PC-9 (cell line): ENCODE measurements at regions not wholly inside any gene's neighbourhood (a gene's known extent, or its start where the extent isn't known, plus 50 kb on each side); places are given as distances from the start of the nearest gene placed in this dataset.

ENCODE experiments used
- BruUV-seq: library from RNA; stranded (reverse); fragments of 400-500 nt; replicated peaks from 2 replicates; lab custom pipeline; 2021; lab: Mats Ljungman, UMichigan
- CTCF ChIA-PET: fragments of 300-600 bp; sonication (Branson Sonifier 250); formaldehyde crosslinking; loops from one replicate; lab custom pipeline; 2022; ENCODE audit warnings: antibody characterized with exemption; lab: Charles Lee
- POLR2A ChIA-PET: fragments of 300-600 bp; sonication (Branson Sonifier 250); formaldehyde crosslinking; loops from one replicate; lab custom pipeline; 2022; ENCODE audit warnings: antibody characterized with exemption; ENCODE audit not compliant: unreplicated experiment; lab: Charles Lee
- DNase-seq, 2 experiments: peaks; one replicate each; pipeline versions ENCODE4 v3.0.0 to v3.0.0-alpha.2; 2015 to 2022; ENCODE audit warnings: mixed read lengths in 1 of 2
- H2AFZ ChIP-seq: fragments of 200-600 bp; sonication (generic); 2 replicates; pipeline ENCODE4 v1.8.1; 2017; ENCODE audit warnings: antibody characterized with exemption
- H3F3A ChIP-seq: fragments of 200-600 bp; sonication (generic); 2 replicates; pipeline ENCODE4 v1.8.1; 2017; ENCODE audit warnings: antibody characterized with exemption, mild to moderate bottlenecking, low read depth; ENCODE audit not compliant: insufficient read depth
- H3K27ac ChIP-seq: fragments of 200-600 bp; sonication (generic); 2 replicates; pipeline ENCODE4 v1.6.1; 2016; ENCODE audit warnings: mixed run types
- H3K27me3 ChIP-seq: fragments of 200-600 bp; sonication (generic); 2 replicates; pipeline ENCODE4 v1.6.1; 2016; ENCODE audit warnings: low read depth, mixed run types; ENCODE audit not compliant: insufficient read depth
- H3K36me3 ChIP-seq: fragments of 200-600 bp; sonication (generic); 2 replicates; pipeline ENCODE4 v1.6.1; 2016; ENCODE audit warnings: low read depth, mixed run types
- H3K4me1 ChIP-seq: fragments of 200-600 bp; sonication (generic); replicated peaks from 2 replicates; pipeline ENCODE4 v1.6.1; 2016; ENCODE audit warnings: mixed run types; ENCODE audit not compliant: insufficient read depth
- H3K4me2 ChIP-seq: fragments of 200-600 bp; sonication (generic); 2 replicates; pipeline ENCODE4 v1.6.1; 2017; ENCODE audit warnings: mixed run types
- H3K4me3 ChIP-seq: fragments of 200-600 bp; sonication (generic); 2 replicates; pipeline ENCODE4 v1.6.1; 2016; ENCODE audit warnings: mixed run types
- H3K79me2 ChIP-seq: fragments of 200-600 bp; sonication (generic); 2 replicates; pipeline ENCODE4 v1.6.1; 2017; ENCODE audit warnings: low read depth, mixed run types
- H3K9me2 ChIP-seq: fragments of 200-600 bp; sonication (generic); 2 replicates; pipeline ENCODE4 v1.8.1; 2017; ENCODE audit warnings: mild to moderate bottlenecking; ENCODE audit not compliant: insufficient read depth
- H3K9me3 ChIP-seq: fragments of 200-600 bp; sonication (generic); 2 replicates; pipeline ENCODE4 v1.8.1; 2016; ENCODE audit warnings: low read depth; ENCODE audit not compliant: insufficient read depth
- H4K20me1 ChIP-seq: fragments of 200-600 bp; sonication (generic); 2 replicates; pipeline ENCODE4 v1.8.1; 2017; ENCODE audit not compliant: insufficient read depth
- EZH2 ChIP-seq: fragments of 200-600 bp; sonication (generic); IDR thresholded peaks from 2 replicates; pipeline ENCODE4 v1.8.0; 2017; ENCODE audit warnings: antibody characterized with exemption, low read depth
- intact Hi-C: fragments of 100-400 bp; cut with micrococcal nuclease; formaldehyde crosslinking; loops from one replicate; pipeline ENCODE4 v1.10.0; 2022; ENCODE audit not compliant: unreplicated experiment
- TF ChIP-seq, protein P1 (sequence below): fragments of 200-600 bp; sonication (generic); conservative IDR thresholded peaks from 2 replicates; pipeline ENCODE4 v1.6.1; 2017; ENCODE audit warnings: mixed run types, antibody characterized with exemption, mild to moderate bottlenecking, moderate library complexity

DNA sequence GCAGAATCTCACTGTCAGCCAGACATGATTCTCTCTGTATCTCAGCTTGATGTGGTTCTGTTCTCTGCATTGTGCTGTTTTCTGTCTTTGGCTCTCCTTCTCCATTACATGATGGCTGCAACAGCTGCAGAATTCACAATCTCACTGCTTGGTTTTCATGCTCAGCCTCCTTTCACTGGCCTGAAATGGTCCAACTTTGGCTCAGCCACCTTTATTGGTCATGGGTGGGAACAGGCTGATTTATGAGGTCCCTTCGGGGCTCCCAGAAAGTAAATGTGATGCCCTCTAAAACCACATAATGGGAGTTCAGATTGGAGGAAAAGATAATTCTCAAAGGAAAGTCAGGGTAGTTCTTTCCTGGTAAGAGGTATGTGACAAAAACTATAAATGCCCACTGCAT is 597.0 kb downstream of the ETNK1 start:
- intact Hi-C loops: no loop called here

DNA sequence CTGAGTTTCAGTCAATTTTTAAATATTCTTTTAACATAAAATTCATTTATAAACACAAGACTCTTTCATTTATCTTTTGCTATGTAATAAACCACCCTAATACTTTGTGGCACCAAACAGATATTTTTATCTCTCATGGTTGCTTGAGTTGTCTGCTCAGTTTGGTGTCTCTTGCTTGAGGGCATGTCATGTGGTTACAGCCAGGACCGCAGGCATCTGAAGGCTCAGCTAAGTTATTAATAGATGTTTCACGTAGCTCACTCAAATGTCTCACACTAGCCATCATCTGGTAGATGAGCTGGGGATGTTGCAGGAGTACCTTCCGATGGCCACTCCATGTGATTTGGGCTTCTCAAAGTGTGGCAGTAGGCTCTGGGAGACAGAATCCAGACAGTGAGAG is 597.8 kb downstream of the ETNK1 start:
- no peaks in the 10 kb centered on the region for H3F3A ChIP-seq
- no peak overlapping the region for H3K4me2 ChIP-seq
- H4K20me1 ChIP-seq: no peaks in the 10 kb centered on the region
- no peaks in the 10 kb centered on the region for H3K9me3 ChIP-seq
- TF ChIP-seq, protein P1, sequence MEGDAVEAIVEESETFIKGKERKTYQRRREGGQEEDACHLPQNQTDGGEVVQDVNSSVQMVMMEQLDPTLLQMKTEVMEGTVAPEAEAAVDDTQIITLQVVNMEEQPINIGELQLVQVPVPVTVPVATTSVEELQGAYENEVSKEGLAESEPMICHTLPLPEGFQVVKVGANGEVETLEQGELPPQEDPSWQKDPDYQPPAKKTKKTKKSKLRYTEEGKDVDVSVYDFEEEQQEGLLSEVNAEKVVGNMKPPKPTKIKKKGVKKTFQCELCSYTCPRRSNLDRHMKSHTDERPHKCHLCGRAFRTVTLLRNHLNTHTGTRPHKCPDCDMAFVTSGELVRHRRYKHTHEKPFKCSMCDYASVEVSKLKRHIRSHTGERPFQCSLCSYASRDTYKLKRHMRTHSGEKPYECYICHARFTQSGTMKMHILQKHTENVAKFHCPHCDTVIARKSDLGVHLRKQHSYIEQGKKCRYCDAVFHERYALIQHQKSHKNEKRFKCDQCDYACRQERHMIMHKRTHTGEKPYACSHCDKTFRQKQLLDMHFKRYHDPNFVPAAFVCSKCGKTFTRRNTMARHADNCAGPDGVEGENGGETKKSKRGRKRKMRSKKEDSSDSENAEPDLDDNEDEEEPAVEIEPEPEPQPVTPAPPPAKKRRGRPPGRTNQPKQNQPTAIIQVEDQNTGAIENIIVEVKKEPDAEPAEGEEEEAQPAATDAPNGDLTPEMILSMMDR: no peak
- H2AFZ ChIP-seq: no peak overlapping the region
- ChIA-PET CTCF (no interaction called here), POLR2A (no interaction called here)
- no peaks in the 10 kb centered on the region for H3K4me1 ChIP-seq
- intact Hi-C loops: no loop called here
- H3K79me2 ChIP-seq: no peaks in the 10 kb centered on the region
- no peaks in the 10 kb centered on the region for H3K36me3 ChIP-seq
- no peaks in the 10 kb centered on the region for H3K9me2 ChIP-seq
- no peak for DNase-seq
- no TSS peak for BruUV-seq
- no peak overlapping the region for H3K27ac ChIP-seq
- no peaks in the 10 kb centered on the region for H3K27me3 ChIP-seq
- no peak overlapping the region for H3K4me3 ChIP-seq

More for the DNA sequence above, 597.0 kb downstream of the ETNK1 start:
- H3K9me2 ChIP-seq: no peaks in the 10 kb centered on the region
- no peaks in the 10 kb centered on the region for H3K9me3 ChIP-seq
- H4K20me1 ChIP-seq: no peaks in the 10 kb centered on the region
- H3K4me2 ChIP-seq: no peak overlapping the region
- H3K27me3 ChIP-seq: no peaks in the 10 kb centered on the region
- no peak overlapping the region for H3K4me3 ChIP-seq
- no peaks in the 10 kb centered on the region for H3F3A ChIP-seq
- H3K27ac ChIP-seq: no peak overlapping the region
- no peaks in the 10 kb centered on the region for H3K4me1 ChIP-seq
- ChIA-PET CTCF (no interaction called here), POLR2A (no interaction called here)
- no TSS peak for BruUV-seq
- H3K79me2 ChIP-seq: no peaks in the 10 kb centered on the region
- DNase-seq: no peak
- no peak for TF ChIP-seq EZH2
- TF ChIP-seq, protein P1: no peak
- H2AFZ ChIP-seq: no peak overlapping the region
- H3K36me3 ChIP-seq: no peaks in the 10 kb centered on the region

DNA sequence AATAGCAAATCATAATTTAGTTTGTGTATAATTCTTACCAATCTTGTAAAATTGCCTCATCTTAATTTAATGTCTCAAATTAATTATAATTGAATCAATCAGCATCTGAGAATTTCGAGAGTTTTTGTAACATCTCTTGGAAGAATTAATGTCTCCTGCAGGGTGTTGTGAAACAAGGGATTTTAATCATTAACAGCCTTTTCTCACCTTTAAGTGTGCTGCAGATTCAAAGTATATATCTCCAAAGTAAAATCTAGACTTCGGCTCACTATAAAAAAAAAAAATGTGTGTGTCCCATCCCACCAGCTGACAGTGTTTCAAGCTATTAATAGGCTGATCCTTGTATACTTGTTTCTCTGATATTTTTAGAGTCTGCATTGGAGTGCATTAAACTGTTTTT is 603.1 kb downstream of the ETNK1 start:
- Histone ChIP-seq H3K9me3 (no peaks in the 10 kb centered on the region), H3K4me1 (no peaks in the 10 kb centered on the region), H3K36me3 (no peaks in the 10 kb centered on the region), H3K79me2 (no peaks in the 10 kb centered on the region), H4K20me1 (no peaks in the 10 kb centered on the region), H3K9me2 (no peaks in the 10 kb centered on the region), H3F3A (no peaks in the 10 kb centered on the region), H3K27ac (no peak overlapping the region), H3K27me3 (no peaks in the 10 kb centered on the region), H2AFZ (no peak overlapping the region), H3K4me2 (no peak overlapping the region), H3K4me3 (no peak overlapping the region)
- ChIA-PET CTCF (no interaction called here), POLR2A (no interaction called here)
- intact Hi-C loops: no loop called here
- no peak for DNase-seq
- TF ChIP-seq, protein P1: no peak
- no peak for TF ChIP-seq EZH2
- no TSS peak for BruUV-seq
